Panc1 (cell line): ENCODE measurements at regions not wholly inside any gene's neighbourhood (a gene's known extent, or its start where the extent isn't known, plus 50 kb on each side); places are given as distances from the start of the nearest gene placed in this dataset.

Experiments
- CTCF ChIP-seq: fragments of 450-650 bp; IDR thresholded peaks from 2 replicates; pipeline ENCODE4 v1.5.1; 2017; ENCODE audit warnings: mild to moderate bottlenecking
- POLR2AphosphoS5 ChIP-seq: IDR thresholded peaks from 2 replicates; pipeline ENCODE4 v1.6.1; 2012; ENCODE audit warnings: mild to moderate bottlenecking, low read depth, low read length, moderate library complexity
- SIN3A ChIP-seq: IDR thresholded peaks from 2 replicates; pipeline ENCODE4 v1.6.1; 2012; ENCODE audit warnings: low read depth, mild to moderate bottlenecking, low read length, moderate library complexity, borderline replicate concordance; ENCODE audit not compliant: insufficient read depth
- TF ChIP-seq, protein P1 (sequence below), 2 experiments: IDR thresholded peaks; 2 replicates each; pipeline ENCODE4 v1.6.1; 2011 to 2012; ENCODE audit warnings: low read depth in 2 of 2, control low read depth in 1 of 2, low read length in 1 of 2, mild to moderate bottlenecking in 1 of 2, moderate library complexity in 1 of 2; ENCODE audit not compliant: insufficient read depth in 1 of 2

- TF ChIP-seq, protein P1, sequence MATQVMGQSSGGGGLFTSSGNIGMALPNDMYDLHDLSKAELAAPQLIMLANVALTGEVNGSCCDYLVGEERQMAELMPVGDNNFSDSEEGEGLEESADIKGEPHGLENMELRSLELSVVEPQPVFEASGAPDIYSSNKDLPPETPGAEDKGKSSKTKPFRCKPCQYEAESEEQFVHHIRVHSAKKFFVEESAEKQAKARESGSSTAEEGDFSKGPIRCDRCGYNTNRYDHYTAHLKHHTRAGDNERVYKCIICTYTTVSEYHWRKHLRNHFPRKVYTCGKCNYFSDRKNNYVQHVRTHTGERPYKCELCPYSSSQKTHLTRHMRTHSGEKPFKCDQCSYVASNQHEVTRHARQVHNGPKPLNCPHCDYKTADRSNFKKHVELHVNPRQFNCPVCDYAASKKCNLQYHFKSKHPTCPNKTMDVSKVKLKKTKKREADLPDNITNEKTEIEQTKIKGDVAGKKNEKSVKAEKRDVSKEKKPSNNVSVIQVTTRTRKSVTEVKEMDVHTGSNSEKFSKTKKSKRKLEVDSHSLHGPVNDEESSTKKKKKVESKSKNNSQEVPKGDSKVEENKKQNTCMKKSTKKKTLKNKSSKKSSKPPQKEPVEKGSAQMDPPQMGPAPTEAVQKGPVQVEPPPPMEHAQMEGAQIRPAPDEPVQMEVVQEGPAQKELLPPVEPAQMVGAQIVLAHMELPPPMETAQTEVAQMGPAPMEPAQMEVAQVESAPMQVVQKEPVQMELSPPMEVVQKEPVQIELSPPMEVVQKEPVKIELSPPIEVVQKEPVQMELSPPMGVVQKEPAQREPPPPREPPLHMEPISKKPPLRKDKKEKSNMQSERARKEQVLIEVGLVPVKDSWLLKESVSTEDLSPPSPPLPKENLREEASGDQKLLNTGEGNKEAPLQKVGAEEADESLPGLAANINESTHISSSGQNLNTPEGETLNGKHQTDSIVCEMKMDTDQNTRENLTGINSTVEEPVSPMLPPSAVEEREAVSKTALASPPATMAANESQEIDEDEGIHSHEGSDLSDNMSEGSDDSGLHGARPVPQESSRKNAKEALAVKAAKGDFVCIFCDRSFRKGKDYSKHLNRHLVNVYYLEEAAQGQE (IDR thresholded peaks at IDR 0.05; ENCODE audit: insufficient read depth in 1 of 2, low read depth in 2 of 2, low read length in 1 of 2): no peak
- TF ChIP-seq CTCF: no peak
- TF ChIP-seq SIN3A: no peak
- no peak for TF ChIP-seq POLR2AphosphoS5
Measured at GRCh38 chr6:1240766-1241318, 71.1 kb upstream of the FOXQ1 start.
